ENCODE measurements at regions not wholly inside any gene's neighbourhood (a gene's known extent, or its start where the extent isn't known, plus 50 kb on each side); places are given as distances from the start of the nearest gene placed in this dataset.

DNA sequence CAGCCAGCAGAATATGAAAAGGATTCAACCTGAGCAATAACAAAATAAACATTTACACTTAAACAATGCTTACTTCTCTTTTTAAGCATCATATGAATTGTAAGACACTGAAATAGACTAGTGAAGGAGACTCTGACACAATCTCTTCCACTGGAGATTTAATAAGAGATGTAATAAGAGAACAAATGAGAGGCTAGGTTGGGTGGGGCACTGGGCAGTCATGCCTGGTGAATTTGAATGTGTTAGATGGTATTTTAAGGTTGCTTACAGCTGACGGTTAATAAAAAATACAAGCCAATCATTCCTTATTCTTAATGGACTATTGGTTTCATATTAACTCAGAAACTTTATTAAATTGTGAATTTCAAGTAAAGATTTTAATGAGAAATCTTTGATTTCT is 105.9 kb upstream of the TARS1 start:
- ChIA-PET POLR2A (no interaction called here), CTCF (interaction anchor here (1.7 kb wide), 1 partner anchor 38 kb away, joined by 4 read pairs; no protein-coding TSS in a partner anchor)
- TF ChIP-seq, protein P1, sequence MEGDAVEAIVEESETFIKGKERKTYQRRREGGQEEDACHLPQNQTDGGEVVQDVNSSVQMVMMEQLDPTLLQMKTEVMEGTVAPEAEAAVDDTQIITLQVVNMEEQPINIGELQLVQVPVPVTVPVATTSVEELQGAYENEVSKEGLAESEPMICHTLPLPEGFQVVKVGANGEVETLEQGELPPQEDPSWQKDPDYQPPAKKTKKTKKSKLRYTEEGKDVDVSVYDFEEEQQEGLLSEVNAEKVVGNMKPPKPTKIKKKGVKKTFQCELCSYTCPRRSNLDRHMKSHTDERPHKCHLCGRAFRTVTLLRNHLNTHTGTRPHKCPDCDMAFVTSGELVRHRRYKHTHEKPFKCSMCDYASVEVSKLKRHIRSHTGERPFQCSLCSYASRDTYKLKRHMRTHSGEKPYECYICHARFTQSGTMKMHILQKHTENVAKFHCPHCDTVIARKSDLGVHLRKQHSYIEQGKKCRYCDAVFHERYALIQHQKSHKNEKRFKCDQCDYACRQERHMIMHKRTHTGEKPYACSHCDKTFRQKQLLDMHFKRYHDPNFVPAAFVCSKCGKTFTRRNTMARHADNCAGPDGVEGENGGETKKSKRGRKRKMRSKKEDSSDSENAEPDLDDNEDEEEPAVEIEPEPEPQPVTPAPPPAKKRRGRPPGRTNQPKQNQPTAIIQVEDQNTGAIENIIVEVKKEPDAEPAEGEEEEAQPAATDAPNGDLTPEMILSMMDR (IDR thresholded peaks at IDR 0.05; ENCODE audit: control extremely low read depth, extremely low read depth, low read depth, missing control alignments), result no peak

DNA sequence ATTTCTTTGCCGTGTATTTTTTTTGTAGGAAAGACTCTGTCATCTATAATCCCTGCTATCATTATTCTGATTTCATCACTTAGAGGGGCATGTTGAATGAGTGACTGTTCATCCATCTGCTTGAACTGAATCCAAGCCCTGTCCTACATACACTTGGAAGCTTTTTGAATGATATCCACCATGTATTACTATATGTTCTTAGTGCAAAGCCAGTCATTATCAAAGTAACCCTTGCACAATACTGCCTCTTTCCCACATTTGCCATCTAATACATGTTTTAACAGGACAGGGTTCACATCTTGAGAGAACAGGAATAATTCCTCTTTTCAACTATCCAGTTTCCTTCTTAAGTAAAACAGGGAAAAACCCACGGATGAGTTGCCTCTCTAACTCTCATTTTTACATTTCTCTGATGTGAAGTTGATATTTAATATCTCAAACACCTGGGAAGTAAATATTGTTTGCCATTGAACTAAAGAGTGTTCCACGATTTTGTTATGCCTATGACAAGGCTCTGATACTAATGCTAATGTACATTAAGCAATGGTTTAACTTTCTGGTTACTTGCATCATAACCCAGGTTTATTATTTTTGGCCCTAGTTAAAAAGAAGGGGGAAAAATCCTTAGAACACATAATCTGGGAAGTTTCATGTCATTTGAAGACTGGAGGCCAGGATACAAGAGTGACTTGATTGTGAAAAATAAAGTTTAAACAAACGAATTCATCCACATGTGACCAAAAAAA is 103.7 kb upstream of the TARS1 start:
- POLR2A ChIA-PET, result no interaction called here
- CTCF ChIA-PET, result no interaction called here
- no peak for DNase-seq (ENCODE audit: extremely low spot score)
- TF ChIP-seq, protein P1 (IDR thresholded peaks at IDR 0.05; ENCODE audit: control extremely low read depth, extremely low read depth, low read depth, missing control alignments), result no peak

More for the DNA sequence above, 105.9 kb upstream of the TARS1 start:
- no peak for DNase-seq (ENCODE audit: extremely low spot score)

DNA sequence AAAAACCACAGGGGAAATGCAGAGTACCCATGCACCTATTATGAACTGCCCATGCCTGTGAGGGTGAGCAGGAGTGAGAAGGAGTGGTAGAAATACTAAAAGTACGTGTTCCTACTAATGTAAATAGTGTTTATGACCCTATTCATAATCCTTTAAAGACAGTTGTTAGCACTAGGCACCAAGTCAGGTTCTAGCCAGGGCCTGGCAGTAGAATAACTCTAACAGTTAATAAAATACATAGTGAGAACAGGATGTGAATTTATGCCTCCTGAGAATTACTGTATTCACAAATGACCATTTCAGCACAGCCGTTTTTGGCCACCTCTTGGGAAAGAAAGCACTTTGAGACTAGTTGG is 103.2 kb upstream of the TARS1 start:
- TF ChIP-seq, protein P1 (IDR thresholded peaks at IDR 0.05; ENCODE audit: control extremely low read depth, extremely low read depth, low read depth, missing control alignments), result no peak
- no peak for DNase-seq (ENCODE audit: extremely low spot score)
- ChIA-PET POLR2A (no interaction called here), CTCF (no interaction called here)

DNA sequence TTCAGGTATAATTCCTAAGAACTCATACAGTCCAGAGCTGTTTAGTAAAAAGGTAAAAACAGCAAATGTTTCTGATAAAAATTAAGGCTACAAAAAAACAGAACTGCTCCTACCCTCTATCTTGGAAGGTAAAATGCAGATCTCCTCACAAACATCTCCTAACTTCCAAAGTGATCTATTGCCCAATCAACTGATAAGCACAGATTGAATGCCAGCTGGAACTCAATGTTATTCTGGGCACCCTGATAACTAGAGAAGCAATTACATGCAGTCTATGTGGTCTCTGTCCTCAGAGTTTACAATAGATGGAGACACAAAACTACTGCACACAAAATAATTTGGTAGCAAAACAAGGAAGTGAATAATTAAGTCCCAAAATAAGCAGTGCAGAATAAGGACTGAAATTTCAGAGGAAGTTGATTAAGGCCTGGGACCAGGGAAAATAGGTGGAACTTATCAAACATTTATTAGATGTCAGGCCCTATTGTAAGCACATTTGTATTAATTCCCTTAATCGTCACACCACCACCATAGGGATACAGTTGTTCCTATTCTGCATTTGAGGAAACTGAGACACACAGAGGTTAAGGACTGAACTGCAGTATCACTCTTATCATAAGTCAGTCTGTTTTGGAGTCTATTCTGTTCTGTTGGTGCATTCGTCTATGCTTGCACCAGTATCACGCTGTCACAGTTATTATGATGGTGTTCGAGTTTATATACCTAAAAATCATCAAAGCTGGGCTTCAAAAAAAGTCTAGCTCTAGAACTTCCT is 102.2 kb upstream of the TARS1 start:
- TF ChIP-seq, protein P1 (IDR thresholded peaks at IDR 0.05; ENCODE audit: control extremely low read depth, extremely low read depth, low read depth, missing control alignments), result no peak
- DNase-seq (ENCODE audit: extremely low spot score), result no peak

DNA sequence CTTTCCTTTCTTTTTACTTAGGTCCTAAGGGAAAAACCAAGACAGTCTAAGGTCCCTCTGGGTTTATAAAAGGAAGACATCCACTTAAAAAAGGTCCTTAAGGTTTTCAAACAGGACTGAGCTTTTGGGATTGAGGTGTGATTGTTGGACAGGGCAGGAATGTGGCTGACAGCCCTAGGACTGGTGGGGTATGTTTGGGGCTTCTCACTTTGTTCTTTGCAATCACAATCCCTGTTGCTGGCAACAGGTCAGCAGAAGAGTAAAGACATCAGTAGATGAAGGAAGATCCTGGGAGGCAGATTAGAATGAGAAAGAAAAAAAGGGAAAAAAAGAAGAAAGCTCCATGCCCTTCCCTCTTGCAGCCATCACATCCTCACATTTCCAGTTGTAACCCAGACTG is 101.4 kb upstream of the TARS1 start:
- no peak for DNase-seq (ENCODE audit: extremely low spot score)
- TF ChIP-seq, protein P1 (IDR thresholded peaks at IDR 0.05; ENCODE audit: control extremely low read depth, extremely low read depth, low read depth, missing control alignments), result no peak
- ChIA-PET POLR2A (no interaction called here), CTCF (no interaction called here)

More for the DNA sequence above, 102.2 kb upstream of the TARS1 start:
- POLR2A ChIA-PET, result no interaction called here
- CTCF ChIA-PET, result no interaction called here

DNA sequence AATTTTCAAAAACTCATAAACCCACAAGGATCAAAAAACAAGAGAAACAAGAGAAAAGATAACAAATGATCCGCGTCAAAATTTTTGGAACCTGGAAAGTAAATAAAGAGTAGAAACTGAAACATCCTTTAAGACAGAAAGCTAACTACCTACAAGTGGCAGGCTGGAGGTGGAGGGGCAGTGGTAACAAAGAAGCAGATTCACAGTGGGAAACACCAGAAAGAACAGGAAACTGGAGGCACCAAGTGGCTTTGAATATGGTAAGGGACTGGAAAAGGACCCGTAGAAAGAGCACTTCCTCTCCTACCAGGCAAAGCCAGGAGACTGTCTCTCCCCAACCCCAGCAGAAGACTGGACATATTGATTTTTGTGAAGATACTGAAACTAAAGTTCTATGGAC is 100.6 kb upstream of the TARS1 start:
- DNase-seq (ENCODE audit: extremely low spot score), result no peak
- TF ChIP-seq, protein P1 (IDR thresholded peaks at IDR 0.05; ENCODE audit: control extremely low read depth, extremely low read depth, low read depth, missing control alignments), result no peak
- CTCF ChIA-PET, result no interaction called here
- POLR2A ChIA-PET, result no interaction called here

Data from GM10248 (cell line).